ENCODE measurements at regions not wholly inside any gene's neighbourhood (a gene's known extent, or its start where the extent isn't known, plus 50 kb on each side); places are given as distances from the start of the nearest gene placed in this dataset.
"Not testable (repeated sequence)": the region's sequence is repeated elsewhere in the genome, so short reads cannot be mapped to it uniquely, and the experiment has no call there.

- no peak for DNase-seq (ENCODE audit: low read depth in 1 of 2, low spot score in 1 of 2)
Observed at GRCh38 chr16:73143576-73144422, 95.9 kb upstream of the ZFHX3 start.

GRCh38 chr16:73143002-73143401 is 95.1 kb upstream of the ZFHX3 start:
- DNase-seq (ENCODE audit: low read depth in 1 of 2, low spot score in 1 of 2): no peak

- DNase-seq (ENCODE audit: low read depth in 1 of 2, low spot score in 1 of 2): no peak
Observed at GRCh38 chr16:73142053-73142854, 94.3 kb upstream of the ZFHX3 start.

- no peak for DNase-seq (ENCODE audit: low read depth in 1 of 2, low spot score in 1 of 2)
Observed at GRCh38 chr16:73140929-73141328, 93.0 kb upstream of the ZFHX3 start.

- DNase-seq (ENCODE audit: low read depth in 1 of 2, low spot score in 1 of 2): no peak
Observed at GRCh38 chr16:73131156-73131862, 83.4 kb upstream of the ZFHX3 start.

- no peak for DNase-seq (ENCODE audit: low read depth in 1 of 2, low spot score in 1 of 2)
Observed at GRCh38 chr16:73129455-73129854, 81.5 kb upstream of the ZFHX3 start.

GRCh38 chr16:73126525-73126853 is 78.6 kb upstream of the ZFHX3 start:
- no peak for DNase-seq (ENCODE audit: low read depth in 1 of 2, low spot score in 1 of 2)

GRCh38 chr16:73125850-73126524 is 78.1 kb upstream of the ZFHX3 start:
- DNase-seq (ENCODE audit: low read depth in 1 of 2, low spot score in 1 of 2): no peak

- DNase-seq (ENCODE audit: low read depth in 1 of 2, low spot score in 1 of 2): no peak
Observed at GRCh38 chr16:73124665-73125375, 76.9 kb upstream of the ZFHX3 start.

GRCh38 chr16:73124097-73124652 is 76.2 kb upstream of the ZFHX3 start:
- no peak for DNase-seq (ENCODE audit: low read depth in 1 of 2, low spot score in 1 of 2)

- DNase-seq (ENCODE audit: low read depth in 1 of 2, low spot score in 1 of 2): no peak
Observed at GRCh38 chr16:73122604-73123391, 74.9 kb upstream of the ZFHX3 start.

- DNase-seq (ENCODE audit: low read depth in 1 of 2, low spot score in 1 of 2): no peak
Observed at GRCh38 chr16:73116576-73116975, 68.6 kb upstream of the ZFHX3 start.

GRCh38 chr16:73113336-73113735 is 65.4 kb upstream of the ZFHX3 start:
- DNase-seq (ENCODE audit: low read depth in 1 of 2, low spot score in 1 of 2): no peak

GRCh38 chr16:73108195-73108963 is 60.5 kb upstream of the ZFHX3 start:
- no peak for DNase-seq (ENCODE audit: low read depth in 1 of 2, low spot score in 1 of 2)

- no peak for DNase-seq (ENCODE audit: low read depth in 1 of 2, low spot score in 1 of 2)
Observed at GRCh38 chr16:73107371-73107770, 59.4 kb upstream of the ZFHX3 start.

- no peak for DNase-seq (ENCODE audit: low read depth in 1 of 2, low spot score in 1 of 2)
Observed at GRCh38 chr16:73106329-73107034, 58.6 kb upstream of the ZFHX3 start.

- DNase-seq (ENCODE audit: low read depth in 1 of 2, low spot score in 1 of 2): no peak
Observed at GRCh38 chr16:73101568-73101967, 53.6 kb upstream of the ZFHX3 start.

- DNase-seq (ENCODE audit: low read depth in 1 of 2, low spot score in 1 of 2): not testable (repeated sequence)
Observed at GRCh38 chr16:73099601-73100000, 51.7 kb upstream of the ZFHX3 start.

Measured in activated CD4-positive, alpha-beta T cell treated with anti-CD3 and anti-CD28 coated beads, Interleukin-2, amount 50 U/mL, for 24 hours (primary cell).